GM12892 (cell line): ENCODE measurements at regions not wholly inside any gene's neighbourhood (a gene's known extent, or its start where the extent isn't known, plus 50 kb on each side); places are given as distances from the start of the nearest gene placed in this dataset.

Experiments used
- POLR2AphosphoS5 ChIP-seq: IDR thresholded peaks from 2 replicates; pipeline ENCODE4 v1.6.1; 2011; ENCODE audit warnings: low read depth, low read length, control low read depth
- TAF1 ChIP-seq: IDR thresholded peaks from 2 replicates; pipeline ENCODE4 v1.6.1; 2011; ENCODE audit warnings: low read depth, mild to moderate bottlenecking, control low read depth, low read length, borderline replicate concordance

DNA sequence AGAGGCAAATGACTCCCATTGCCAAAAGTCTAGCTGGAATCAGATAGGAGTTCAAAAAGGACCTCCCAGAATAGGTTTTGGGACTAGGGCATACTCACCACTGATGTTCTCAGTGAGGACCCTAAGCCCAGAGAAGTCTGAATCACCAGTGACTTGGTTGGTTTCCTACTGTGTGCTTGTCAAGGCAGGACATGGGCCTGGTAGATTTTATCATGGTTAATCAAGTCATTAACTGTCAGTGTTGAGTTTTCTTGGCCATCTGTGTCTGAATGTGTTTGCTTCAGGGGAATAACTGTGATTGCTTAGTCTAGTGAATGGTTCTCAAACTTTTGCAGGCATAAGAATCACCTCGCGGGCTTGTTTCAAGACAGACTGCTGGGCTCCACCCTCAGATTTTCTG, 99.0 kb upstream of the GDNF start:
- TF ChIP-seq TAF1 (no peak), POLR2AphosphoS5 (no peak)
